ENCODE measurements at regions not wholly inside any gene's neighbourhood (a gene's known extent, or its start where the extent isn't known, plus 50 kb on each side); places are given as distances from the start of the nearest gene placed in this dataset.

DNA sequence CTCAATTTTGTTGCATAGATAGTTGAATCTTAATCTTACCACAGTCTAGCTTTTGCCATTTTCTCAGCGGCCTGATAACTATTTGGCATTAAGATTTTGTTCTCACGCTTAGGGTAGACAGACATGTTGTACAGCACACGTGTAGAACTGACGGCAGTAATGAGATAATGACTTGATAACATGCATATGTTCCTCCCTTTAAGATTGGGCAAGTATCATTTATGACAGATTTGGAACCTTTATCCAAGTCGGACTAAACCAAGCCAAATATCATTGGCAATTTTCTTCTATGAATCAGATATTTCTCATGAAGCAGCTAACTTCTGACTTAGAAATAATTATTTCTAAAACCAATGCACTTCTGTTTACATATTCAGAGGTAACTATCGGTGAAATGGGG lies 205.5 kb downstream of the NDFIP2 start:
- no peak for ATAC-seq

DNA sequence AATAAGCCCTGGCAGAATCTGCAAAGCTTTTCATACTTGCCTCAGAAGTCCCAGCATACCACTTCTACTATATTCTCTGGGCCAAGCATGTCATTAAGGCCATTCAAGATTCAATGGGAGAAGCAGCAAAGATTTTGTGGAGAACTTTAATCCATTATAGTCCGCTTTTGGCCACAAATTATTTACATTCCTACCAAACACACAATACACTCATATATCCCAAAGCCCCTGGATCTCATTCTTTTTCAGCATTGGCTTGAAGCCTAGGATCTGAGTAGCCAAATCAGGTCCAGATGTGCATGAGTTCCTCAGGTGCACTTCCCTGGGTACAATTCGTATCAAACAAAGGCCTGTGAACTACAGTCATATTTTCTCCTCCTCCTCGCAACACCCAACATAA lies 203.4 kb downstream of the NDFIP2 start:
- ATAC-seq = no peak

DNA sequence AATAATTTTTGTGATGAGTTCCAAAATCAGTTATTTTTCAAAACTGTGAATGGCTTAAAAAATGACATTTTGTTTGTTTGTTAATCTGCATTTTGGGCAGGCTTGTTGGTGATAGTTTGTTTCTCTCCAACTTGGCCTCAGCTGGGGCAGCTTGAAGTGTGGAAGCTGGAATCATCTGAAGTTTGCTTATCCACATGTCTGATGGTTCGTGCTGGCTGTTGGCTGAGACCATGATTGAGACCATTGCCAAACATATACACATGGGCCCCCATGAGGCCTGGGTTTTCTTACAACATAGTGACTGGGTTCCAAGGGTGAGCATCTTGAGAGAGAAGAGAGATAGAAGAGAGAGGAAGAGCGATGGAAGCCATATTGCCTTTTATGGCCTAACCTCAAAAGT lies 201.2 kb downstream of the NDFIP2 start:
- ATAC-seq = no peak

DNA sequence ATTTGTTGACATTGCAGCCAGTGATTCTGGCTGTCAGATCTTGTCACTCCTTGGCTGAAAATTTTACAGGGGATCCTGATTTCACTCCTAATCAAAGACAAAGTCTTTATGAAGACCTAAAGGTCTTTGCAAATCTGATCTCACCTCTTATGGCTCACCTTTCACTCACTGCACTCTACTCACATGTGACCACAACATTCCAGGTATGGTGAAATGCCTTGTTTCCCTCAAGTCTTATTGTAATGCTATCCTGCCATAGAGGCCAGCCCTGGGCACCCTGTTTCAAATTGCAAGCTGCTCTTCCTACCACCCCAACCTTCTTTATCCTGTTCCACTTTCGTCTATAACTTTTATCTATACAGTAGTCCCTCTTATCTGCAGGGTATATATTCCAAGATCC lies 200.1 kb downstream of the NDFIP2 start:
- no peak for ATAC-seq

DNA sequence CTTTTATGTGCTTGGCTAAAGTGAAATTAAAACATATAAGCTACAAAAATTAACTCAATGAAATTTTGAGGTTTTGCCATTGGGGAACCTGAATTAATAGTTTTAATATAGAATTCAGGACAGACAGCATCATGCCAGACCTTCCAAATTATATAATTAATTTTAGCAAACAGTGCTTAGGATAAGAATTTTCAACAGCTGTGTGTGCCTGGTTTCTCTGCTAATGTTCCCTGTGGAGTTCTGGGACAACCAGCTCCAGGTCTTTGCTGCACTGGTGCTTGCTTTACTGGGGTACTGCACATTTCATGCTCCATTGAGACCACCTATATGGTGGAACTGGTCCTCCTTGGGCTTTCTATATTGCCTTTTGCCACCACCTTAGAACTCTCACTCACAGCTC lies 199.5 kb downstream of the NDFIP2 start:
- ATAC-seq = no peak

DNA sequence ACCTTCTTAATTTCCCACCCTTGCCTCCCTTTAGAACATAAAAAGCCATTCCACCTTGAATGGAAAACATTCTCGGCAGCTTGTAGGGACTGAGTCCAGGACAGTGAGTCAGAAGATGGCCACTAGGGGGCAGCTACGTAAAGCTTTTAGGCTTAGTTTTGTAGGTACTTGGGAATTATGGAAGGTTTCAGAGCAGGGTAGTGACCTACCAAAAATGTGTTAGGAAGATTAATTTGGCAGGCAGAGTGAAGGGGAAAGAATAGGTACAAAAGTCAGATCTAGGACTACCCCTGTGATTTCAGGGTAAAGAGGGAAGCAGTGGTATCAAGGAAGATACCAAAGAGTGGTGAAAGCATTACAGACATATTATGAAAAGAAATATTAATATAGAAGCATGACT lies 198.4 kb downstream of the NDFIP2 start:
- ATAC-seq = no peak

DNA sequence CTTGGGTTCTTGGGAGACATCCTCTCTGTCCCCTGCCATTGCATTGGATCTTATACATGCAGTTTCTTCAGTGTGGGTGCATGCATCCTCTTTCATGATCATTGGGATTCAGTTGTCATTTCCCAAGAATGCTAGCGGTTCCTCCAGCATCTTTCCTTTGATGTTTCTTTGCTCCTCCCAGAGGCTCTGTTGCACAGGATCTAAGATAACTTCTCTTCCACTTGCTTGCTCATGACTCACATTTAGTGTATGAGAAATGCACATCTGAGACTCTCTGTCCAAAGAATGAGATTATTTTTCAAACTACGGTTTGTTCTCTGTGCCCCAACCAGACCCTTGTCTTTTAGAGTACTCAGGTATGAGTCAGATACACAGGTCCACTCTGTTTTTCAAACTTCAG lies 197.1 kb downstream of the NDFIP2 start:
- no peak for ATAC-seq

DNA sequence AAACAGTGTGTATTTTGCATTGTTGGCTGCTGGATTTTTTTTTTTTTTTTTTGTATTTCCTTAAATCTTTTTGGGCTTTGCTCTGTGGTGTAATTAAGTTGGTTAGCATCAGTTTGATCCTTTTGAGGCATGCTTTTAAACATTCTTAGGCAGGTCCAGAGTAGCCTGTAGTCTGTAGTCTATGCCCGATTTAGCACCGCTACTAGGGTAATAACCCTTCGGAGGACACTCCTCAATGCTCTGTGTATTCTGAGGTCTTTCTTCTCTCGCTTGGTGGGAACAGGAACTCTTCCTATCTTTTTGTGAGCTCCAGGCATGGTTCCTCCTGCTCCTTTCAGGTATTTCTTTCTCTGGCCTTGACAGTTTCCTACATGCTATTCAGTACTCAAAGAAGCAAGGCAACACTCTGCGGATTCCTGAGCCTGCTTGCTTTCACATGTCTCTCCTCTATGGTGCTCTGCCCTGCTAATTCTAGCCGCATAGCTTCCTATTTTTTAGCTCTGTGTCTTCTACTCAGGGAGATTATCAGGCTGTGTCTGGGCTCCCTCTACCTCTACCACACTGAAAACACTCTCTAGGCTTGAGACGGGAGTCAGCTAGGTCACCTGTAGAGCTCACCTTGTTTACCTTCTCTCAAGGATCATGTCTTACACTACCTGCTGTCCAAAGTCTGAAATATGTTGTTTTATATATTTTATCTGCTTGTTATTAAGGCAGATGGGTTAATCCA lies 195.1 kb downstream of the NDFIP2 start:
- no peak for ATAC-seq

DNA sequence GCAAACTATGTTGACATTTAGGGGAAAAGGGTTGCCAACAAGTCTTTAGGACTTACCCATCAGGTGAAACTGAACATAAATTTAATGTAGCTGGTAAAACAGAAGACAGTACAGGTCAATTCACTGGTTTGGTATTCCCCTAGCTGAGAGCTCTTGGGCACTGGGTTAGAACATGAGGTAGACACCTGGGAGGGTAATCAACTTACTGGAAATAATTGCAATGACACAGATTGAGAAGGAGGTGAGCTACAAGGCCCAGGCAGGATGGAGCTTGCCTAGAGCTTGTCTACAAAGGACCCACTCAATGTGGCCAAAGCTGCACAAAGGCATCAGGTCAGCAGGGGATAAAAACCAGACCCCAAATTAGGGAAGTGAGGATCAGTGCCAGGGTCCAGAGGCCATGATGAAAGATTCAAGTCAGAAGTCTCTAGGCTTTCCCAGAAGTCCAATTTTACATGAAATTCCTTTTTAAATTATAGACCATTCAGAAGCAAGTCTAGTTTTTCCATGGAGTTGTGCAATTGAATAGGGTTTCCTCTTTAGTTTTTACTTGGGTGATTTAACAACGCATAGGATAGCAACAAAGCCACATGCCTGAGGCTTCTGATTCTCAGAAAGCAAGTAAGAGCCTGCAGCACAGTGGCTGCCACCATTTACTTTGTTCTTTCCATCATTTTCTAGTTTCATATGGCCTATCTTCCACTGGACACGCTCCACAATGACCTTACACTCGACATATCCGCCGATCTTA lies 194.0 kb downstream of the NDFIP2 start:
- no peak for ATAC-seq

GRCh38 chr13:79673993-79674377 lies 193.0 kb downstream of the NDFIP2 start:
- no peak for ATAC-seq

- ATAC-seq = no peak
Observed at GRCh38 chr13:79673310-79673992, 192.5 kb downstream of the NDFIP2 start.

DNA sequence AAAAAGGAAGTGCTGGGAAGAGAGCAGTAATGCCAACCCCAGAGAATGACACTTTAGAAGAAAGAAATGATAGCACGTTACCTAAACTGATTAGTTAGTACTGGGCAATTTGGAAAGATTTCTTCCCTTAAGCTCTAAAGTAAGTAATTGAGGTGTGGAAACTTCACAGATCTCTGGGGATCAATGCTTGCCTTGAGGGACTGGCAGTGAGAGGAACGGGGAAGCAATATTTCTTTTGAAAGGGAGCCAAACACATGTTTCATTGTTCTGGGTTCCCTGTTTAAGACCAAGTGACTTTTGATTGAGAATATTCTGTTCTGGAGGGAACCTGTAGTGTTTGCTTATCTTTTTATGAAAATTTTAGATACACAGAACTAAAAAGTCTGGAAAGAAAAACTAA lies 190.5 kb downstream of the NDFIP2 start:
- ATAC-seq = no peak

DNA sequence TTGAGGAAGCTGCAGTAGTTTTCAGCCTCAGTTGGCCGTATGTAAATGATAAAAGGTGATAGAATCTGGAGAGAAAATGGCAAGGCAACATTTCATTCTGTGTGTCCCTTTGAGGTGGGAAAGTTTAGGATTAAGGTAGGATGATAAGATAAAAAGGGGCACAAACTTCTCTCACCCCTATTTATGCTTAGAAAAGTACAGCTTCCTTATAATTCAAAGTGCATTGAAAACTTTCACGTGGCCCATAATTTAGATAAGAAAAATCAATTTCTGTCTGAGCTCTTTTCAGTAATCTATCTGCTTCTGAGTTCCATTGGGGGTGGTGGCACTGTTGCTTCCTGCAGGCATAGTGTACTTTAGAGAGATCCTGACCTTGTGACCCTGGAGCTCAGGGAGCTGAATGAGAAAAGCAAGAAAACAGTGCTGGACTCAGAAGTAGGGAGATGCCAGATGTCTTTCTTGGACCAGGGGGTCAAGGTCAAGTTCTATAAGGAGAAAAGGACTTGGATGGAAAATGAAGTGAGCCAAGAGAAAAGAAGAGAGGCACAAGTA lies 187.3 kb downstream of the NDFIP2 start:
- ATAC-seq = no peak

DNA sequence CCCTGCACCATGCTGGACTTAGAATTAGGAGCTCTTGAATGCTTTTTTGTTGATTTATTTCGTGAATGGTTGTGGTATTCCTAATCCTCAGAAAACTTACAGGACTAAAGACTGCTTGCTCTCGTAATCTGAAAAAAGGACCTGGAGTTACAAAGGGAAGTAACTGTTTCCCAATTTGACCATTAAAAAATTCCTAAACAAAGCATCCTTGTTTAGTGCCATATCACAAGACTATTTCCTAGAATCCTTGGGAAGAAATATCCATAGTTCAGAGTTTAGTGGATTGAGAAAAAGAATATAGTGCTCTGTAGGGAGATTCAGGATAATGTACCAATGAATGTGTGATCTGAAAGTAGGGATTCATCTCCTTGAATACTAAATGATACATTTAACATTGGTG lies 186.8 kb downstream of the NDFIP2 start:
- no peak for ATAC-seq

DNA sequence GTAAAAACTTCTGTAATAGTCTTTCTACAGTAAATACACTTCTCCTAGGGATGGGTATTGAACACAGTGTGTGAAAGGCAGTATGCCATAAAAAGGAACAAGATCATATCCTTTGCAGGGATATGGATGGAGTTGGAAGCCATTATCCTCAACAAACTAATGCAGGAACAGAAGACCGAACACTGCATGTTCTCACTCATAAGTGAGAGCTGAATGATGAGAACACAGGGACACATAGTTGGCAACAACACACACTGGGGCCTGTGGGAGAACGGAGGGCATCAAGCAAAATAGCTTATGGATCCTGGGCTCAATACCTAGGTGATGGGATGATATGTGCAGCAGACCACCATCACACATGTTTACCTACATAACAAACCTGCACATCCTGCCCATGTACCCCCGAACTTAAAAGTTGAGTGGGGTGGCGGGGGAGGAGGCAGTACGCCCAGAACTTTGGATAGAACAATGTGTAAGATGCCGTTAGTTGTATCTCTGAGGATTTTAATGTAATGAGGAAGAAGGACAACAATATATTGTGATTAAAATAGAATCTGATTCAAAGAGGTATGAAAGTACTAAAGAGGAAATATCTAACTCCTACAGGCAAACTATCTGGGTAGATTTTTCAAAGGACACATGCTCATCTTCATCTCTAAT lies 183.2 kb downstream of the NDFIP2 start:
- no peak for ATAC-seq

- ATAC-seq = no peak
Observed at GRCh38 chr13:79663435-79663834, 182.5 kb downstream of the NDFIP2 start.

DNA sequence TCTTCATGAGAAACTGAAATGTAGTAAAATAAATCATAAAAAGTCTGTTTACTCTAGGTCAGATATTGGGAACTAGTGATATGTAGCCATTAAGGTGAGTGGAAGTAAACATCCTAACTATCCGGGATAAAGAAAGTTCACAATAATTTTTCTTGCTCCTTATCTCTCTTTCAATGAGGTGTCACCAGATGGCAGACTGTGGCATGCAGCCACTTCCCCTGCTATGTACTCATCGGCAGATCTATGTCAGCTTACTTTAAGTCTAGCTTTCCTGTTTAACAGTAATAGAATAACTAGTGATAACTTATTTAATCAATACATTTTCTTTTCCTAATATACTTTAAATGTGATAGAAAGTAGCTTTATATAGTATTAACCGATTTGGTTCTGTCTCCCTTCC lies 181.9 kb downstream of the NDFIP2 start:
- no peak for ATAC-seq

- ATAC-seq = no peak
Observed at GRCh38 chr13:79660361-79660760, 179.4 kb downstream of the NDFIP2 start.

GRCh38 chr13:79659121-79659521 lies 178.2 kb downstream of the NDFIP2 start:
- ATAC-seq = no peak

DNA sequence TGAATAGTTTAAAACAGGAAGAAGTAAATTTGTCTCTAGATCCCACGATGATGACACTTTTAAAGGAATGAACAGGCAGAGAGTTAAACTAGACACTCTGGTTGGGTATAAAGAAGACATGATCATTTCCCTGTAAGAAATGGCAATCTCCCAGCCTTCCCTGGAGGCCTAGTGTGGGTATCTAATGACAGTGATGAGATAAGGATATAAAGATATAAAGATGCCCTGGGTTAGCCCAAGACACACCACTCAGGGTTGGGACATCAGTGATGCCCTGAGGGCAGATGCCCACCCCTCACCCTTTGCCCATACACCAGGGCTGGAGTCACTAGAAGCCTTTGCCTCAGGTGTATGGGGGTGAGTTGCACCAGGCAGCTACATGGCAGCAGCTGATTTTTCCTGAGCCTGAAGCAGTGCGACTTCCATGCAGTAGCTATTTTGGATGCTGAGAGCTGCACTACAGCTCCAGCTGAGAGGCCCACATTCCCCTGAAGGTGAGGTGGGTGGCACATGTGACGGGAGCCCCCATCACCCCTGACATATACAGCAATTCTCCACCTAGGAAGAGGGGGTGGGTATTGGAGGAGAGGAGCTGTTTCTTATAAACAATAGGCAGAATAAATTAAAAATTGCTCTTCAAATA lies 177.5 kb downstream of the NDFIP2 start:
- no peak for ATAC-seq

DNA sequence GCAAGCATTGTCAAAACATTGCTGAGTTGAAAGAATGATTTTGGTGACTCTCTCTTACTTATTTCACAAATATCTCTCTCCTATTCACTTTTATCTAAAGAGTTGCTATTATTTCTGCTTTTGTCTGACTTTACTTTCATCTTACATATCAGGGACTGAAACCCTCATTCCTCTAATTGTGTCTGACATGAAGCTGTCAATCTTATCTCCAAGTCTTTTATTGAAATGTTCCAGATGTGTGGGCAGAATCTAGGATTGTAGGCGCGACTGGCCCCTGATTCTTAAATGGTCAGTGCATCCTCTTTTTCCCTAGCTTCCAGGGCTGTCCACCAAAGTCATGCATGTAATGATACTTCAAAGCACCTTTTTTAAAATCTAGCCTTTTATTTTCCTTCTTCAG lies 174.6 kb downstream of the NDFIP2 start:
- no peak for ATAC-seq

DNA sequence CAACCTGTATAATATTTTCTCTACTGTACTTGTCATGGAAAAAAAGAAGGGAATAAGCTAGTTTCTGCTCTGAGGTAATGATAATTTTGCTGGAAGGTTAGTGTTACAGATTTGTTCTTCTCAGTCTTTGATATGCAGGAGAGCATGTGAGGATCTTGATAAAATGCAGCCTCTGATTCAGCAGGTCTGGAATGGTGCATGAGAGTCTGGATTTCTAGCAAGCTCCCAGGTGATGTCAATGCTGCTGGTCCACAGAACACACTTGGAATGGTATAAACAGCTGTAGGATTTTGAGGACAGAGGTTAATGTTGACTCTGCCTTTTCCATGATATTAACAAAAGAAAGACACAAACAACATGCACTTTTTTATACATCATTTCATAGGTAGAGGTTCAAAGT lies 173.6 kb downstream of the NDFIP2 start:
- ATAC-seq = no peak

GRCh38 chr13:79650688-79651087 lies 169.7 kb downstream of the NDFIP2 start:
- ATAC-seq = no peak

Data from activated CD4-positive, CD25-positive, alpha-beta regulatory T cell treated with anti-CD3 and anti-CD28 coated beads, Interleukin-2, amount 50 U/mL, for 24 hours (primary cell).